CD4-positive, alpha-beta T cell treated with Interleukin-17A for 1 hour (primary cell): ENCODE measurements at regions not wholly inside any gene's neighbourhood (a gene's known extent, or its start where the extent isn't known, plus 50 kb on each side); places are given as distances from the start of the nearest gene placed in this dataset.

Source experiments
- DNase-seq: peaks from one replicate; pipeline ENCODE4 v3.0.0-alpha.2; 2020

DNA sequence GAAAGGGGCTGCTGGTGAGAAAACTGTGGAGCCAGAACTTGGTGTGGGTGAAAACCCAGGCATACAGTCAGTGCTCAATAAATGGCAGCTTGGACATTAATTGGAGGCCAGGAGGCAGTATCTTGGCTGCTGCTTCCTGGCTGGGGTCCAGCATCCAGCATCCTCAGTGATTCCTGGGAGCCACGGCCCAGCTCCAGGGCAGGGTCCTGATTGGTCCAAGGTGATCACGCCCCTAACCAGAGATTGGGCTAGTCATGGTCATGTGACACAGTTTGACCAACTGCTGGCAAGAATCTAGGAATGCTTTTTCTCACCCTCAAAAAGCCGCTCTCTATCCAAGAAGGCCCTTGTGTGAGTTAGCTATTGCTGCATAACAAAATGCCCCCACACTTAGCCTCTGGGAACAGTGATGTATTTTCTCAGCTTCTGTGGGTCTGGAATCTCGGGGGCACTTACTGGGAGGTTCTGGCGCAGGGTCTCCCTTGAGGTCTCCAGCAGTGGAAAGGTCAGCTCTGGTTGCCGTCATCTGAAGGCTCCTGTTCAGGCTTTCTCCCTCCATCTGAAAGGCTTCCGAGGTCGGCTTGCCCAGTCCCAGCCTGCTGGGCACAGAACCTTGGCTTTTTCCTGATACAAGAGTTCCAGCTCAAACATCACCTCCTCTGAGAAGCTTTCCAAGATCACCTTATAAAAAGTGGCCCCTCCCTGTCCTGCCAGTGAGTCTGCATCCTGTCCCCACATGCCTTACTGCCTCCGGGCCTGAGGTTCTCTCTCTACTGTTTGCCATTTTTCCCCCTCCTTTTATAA is 119.2 kb upstream of the NCOR2 start:
- DNase-seq, result no peak

GRCh38 chr12:124685689-124686369 is 118.4 kb upstream of the NCOR2 start:
- DNase-seq, result no peak

DNA sequence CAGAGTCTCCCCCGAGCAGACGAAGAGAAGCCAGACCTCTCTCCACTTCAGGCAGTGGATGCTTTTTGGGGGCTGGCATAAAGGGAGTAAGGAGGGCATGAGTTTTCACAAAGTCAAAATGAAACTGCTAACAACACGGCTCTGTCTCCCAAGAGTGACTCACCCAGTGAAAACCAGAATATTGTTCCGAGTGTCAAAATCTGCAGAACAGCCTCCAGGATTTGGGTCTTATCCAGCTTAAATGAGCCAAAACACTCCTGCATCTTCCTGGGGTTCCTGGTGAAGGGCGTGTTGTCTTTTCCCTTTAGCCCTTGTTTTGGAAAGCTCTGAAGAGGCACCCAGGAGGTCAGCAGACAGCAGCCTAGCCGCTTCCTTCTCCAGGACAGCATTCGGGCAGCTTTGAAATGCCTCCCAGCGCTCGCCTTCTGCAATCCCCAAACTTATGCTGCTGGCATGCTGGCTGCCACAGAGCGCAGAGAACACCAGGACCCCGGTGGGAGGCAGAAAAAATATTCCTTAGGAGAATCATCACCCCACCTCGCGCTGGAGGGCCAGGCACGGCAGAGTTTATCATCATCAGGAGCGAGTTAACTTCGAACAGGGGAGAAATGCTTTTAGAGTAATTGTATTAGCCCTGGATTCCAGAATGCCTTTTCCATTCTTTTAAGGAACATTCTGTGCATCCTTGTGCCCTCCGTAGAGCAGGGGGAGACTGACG is 117.7 kb upstream of the NCOR2 start:
- no peak for DNase-seq

GRCh38 chr12:124684496-124684895 is 117.1 kb upstream of the NCOR2 start:
- no peak for DNase-seq

DNA sequence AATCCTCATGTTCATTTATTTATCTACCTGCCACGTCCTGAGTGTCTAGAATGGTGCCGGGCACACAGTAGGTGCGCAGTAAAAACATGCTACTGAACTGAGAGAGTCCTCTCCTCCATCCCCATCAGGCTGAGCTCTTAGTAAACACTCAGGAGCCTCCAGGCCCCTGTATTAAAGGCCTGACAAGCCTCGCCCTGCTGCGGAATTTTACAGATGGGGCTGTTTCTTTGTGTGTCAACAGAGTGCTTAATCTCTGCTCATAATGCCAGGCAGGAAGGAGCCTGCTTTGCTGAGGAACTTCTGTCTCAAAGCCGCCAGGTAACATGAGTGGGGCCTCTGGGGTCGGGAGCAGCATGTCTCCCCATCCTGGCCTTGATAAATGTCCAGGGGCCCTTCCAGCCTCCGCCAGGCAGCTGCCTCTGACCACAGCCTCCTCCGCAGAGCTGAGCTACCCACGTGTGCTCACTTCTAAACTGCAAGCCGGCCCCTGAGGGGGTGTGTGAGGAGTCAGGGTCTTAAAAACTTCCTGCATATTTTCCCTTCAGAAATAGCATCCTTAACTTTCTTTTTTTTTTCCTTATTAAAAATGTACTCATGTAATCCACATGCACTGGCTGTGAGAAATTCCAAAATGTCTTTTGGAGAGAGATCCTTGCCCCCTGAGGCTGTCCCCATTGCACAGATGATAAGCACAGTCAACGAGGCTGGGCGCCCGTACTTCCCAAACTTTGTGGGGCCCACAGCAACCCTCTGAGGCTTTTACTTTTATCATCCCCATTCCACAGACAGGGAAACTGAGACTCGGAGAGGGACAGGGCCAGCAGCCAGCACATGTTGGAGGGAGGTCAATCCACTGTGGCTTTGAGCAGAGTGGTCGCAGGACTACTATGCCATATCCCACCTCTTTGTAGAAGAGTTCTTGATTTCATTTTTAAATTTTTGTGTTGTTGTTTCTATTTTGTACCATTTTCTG is 116.0 kb upstream of the NCOR2 start:
- DNase-seq, result no peak

GRCh38 chr12:124682425-124683151 is 115.2 kb upstream of the NCOR2 start:
- DNase-seq, result no peak

- DNase-seq, result no peak
Measured at GRCh38 chr12:124681779-124682391, 114.5 kb upstream of the NCOR2 start.

GRCh38 chr12:124680863-124681778 is 113.7 kb upstream of the NCOR2 start:
- peak; percentile 46 for DNase-seq

DNA sequence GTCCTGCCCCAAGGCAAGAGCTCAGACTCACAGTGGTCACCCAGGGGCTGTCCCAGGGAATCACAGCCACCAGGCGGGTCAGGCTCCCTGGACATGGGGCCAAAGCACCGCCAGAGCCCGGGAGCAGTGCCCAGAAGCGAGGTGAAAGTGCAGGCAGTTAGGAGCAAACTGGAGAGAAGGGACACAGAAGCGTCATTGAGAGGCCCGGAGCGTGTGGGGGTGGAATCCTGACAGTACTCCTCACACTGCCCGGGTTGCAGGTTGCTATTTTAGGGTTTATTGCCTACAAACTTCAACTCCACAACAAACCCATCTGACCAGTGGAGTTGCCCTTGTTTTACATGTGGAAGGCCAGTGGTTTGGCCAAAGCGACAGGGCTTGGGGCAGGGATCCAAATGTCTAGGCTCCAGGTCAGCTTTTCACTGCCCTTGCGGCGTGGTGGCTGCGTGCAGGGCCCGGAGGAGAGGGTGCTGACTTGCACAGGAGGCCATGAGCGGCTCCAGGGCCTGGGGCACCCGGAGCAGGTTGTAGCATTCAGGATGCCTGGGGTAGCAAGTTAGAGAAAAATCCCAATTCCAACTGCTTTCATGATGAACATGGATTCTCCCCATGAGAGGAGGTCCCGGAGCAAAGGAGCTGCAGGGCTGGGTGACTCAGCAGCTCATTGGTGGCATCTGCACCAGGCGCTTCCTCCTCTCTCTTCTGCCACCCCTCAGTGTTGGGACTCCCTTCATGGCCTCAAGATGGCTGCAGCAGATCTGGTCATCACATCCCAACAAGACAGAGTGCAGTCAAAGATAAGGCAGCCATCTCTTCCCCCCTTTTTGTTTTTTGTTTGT is 112.3 kb upstream of the NCOR2 start:
- no peak for DNase-seq

- no peak for DNase-seq
Measured at GRCh38 chr12:124679047-124679446, 111.6 kb upstream of the NCOR2 start.

GRCh38 chr12:124678421-124678893 is 111.0 kb upstream of the NCOR2 start:
- DNase-seq, result no peak

- no peak for DNase-seq
Measured at GRCh38 chr12:124677552-124678356, 110.3 kb upstream of the NCOR2 start.

GRCh38 chr12:124676714-124677462 is 109.5 kb upstream of the NCOR2 start:
- DNase-seq, result no peak

- no peak for DNase-seq
Measured at GRCh38 chr12:124675881-124676713, 108.7 kb upstream of the NCOR2 start.

DNA sequence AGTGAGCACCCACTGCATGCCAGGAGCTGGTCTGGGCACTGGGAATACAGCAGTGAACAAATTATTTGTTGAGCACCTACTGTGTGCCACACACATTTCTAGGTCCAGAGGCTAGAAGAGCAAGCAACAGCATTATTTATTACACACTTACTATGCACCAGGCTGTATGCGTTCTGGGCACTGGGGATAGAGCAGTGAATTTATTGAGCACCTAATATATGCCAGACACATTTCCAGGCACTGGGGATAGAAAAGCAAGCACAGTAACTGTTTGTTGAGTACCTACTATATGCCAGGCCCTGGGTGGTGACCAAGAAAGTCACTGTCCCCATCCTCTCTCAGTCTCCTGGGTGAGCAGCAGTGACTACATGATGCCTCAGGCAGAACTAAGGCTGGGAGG is 107.5 kb upstream of the NCOR2 start:
- no peak for DNase-seq

DNA sequence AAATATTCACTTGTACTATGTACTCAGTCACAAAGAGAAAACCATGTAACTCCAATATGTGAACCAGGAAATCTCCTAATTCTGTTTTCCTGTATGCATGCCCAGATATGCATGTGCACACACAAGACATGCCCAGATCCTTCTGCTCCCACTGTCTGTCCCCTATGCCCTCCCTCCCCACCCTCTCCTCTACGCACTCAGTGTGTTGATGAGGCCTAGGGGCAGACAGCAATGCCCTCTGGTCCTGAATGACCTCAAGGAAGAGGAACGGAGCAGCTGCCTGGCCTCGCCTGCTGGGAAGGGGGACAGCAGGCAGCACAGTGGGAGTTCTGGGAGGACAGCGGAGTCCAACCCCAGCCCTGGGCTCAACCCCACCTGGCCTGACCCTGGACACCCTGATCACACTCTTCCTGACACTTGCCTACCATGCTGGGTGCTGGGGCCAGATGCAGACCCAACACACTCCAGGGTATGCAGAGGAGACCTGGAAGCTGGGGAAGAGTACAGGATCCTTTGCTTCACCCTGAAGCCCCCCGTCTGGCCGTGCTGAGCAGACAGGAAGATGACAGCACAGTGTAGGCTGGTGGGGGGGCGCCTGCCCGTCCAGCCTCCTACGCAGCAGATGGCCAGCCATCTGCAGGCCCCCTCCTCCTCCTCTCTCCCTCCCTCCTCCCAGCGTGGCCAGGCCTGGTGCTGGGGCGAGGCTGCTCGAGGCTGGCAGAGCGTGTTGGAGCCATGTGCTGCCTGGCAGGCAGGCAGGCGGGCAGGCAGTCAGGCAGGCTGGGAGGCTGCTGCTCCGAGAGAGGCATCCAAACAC is 106.6 kb upstream of the NCOR2 start:
- DNase-seq, result no peak
